IMR-90 (cell line): ENCODE measurements at regions not wholly inside any gene's neighbourhood (a gene's known extent, or its start where the extent isn't known, plus 50 kb on each side); places are given as distances from the start of the nearest gene placed in this dataset.

Experiments
- ATAC-seq: fragments of 200-7000 bp; cut with Tn5 transposase; 2 replicates; pipeline ENCODE4 v1.9.1; 2020; ENCODE audit warnings: low read depth, mild to moderate bottlenecking, moderate library complexity
- BruUV-seq: library from RNA; stranded (reverse); fragments of 400-500 nt; replicated peaks from 2 replicates; lab custom pipeline; 2021; lab: Mats Ljungman, UMichigan
- CTCF ChIA-PET: fragments of 300-600 bp; formaldehyde crosslinking; extraction: SDS; loops from one replicate; lab custom pipeline; 2021; ENCODE audit warnings: antibody characterized with exemption; lab: Yijun Ruan, JAX
- POLR2A ChIA-PET: fragments of 300-600 bp; sonication (Branson Sonifier 250); formaldehyde crosslinking; loops from one replicate; lab custom pipeline; 2022; ENCODE audit warnings: antibody characterized with exemption; ENCODE audit not compliant: unreplicated experiment; lab: Charles Lee
- DNase-seq: peaks from one replicate; pipeline ENCODE4 v3.0.0; 2013
- H2AFZ ChIP-seq: replicated peaks from 2 replicates; pipeline ENCODE3; 2013; ENCODE audit warnings: low read length, mild to moderate bottlenecking; ENCODE audit not compliant: poor library complexity
- H2AK5ac ChIP-seq: 2 replicates; pipeline ENCODE4 v1.6.1; 2013; ENCODE audit warnings: low read depth, low read length, inconsistent platforms
- H2AK9ac ChIP-seq: replicated peaks from 2 replicates; pipeline ENCODE3; 2013; ENCODE audit warnings: mild to moderate bottlenecking, low read depth, low read length, moderate library complexity; ENCODE audit not compliant: poor library complexity
- H2BK120ac ChIP-seq: 2 replicates; pipeline ENCODE4 v1.6.1; 2013; ENCODE audit warnings: low read depth, low read length, inconsistent platforms
- H2BK15ac ChIP-seq: 3 replicates; pipeline ENCODE4 v1.6.1; 2013; ENCODE audit warnings: low read depth, low read length, inconsistent platforms
- H2BK20ac ChIP-seq: 2 replicates; pipeline ENCODE4 v1.6.1; 2013; ENCODE audit warnings: low read depth, mild to moderate bottlenecking, inconsistent platforms, low read length, moderate library complexity
- H2BK5ac ChIP-seq: 2 replicates; pipeline ENCODE4 v1.6.1; 2013; ENCODE audit warnings: mild to moderate bottlenecking, low read depth, low read length, inconsistent platforms; ENCODE audit not compliant: poor library complexity, severe bottlenecking
- H3K14ac ChIP-seq: replicated peaks from 2 replicates; pipeline ENCODE4 v1.6.1; 2013; ENCODE audit warnings: low read depth, low read length, inconsistent platforms
- H3K18ac ChIP-seq: 2 replicates; pipeline ENCODE4 v1.6.1; 2013; ENCODE audit warnings: low read depth, low read length, control low read depth
- H3K23ac ChIP-seq: 2 replicates; pipeline ENCODE4 v1.6.1; 2013; ENCODE audit warnings: low read depth, low read length, inconsistent platforms
- H3K27ac ChIP-seq: 2 replicates; pipeline ENCODE4 v1.5.1; 2013; ENCODE audit warnings: mild to moderate bottlenecking, control low read depth, low read length; ENCODE audit not compliant: insufficient read depth
- H3K27me3 ChIP-seq: 2 replicates; pipeline ENCODE4 v1.6.1; 2013; ENCODE audit warnings: low read length; ENCODE audit not compliant: control insufficient read depth, insufficient read depth
- H3K36me3 ChIP-seq: 2 replicates; pipeline ENCODE4 v1.6.1; 2013; ENCODE audit warnings: low read length, mixed read lengths; ENCODE audit not compliant: control insufficient read depth, insufficient read depth
- H3K4ac ChIP-seq: 2 replicates; pipeline ENCODE4 v1.6.1; 2013; ENCODE audit warnings: low read depth, low read length, inconsistent platforms
- H3K4me1 ChIP-seq: 2 replicates; pipeline ENCODE4 v1.6.1; 2013; ENCODE audit warnings: low read length, mixed read lengths; ENCODE audit not compliant: control insufficient read depth, insufficient read depth
- H3K4me2 ChIP-seq: 2 replicates; pipeline ENCODE4 v1.6.1; 2013; ENCODE audit warnings: low read depth, mild to moderate bottlenecking, control low read depth, low read length, moderate library complexity
- H3K4me3 ChIP-seq: 2 replicates; pipeline ENCODE4 v1.5.1; 2013; ENCODE audit warnings: low read depth, mild to moderate bottlenecking, control low read depth, low read length, moderate library complexity; ENCODE audit not compliant: insufficient read depth
- H3K56ac ChIP-seq: 2 replicates; pipeline ENCODE4 v1.6.1; 2013; ENCODE audit warnings: low read length, inconsistent platforms; ENCODE audit not compliant: insufficient read depth; ENCODE audit errors: extremely low read depth
- H3K79me1 ChIP-seq, 2 experiments: 2 replicates each; pipeline ENCODE4 v1.6.1; 2013; ENCODE audit warnings: low read length in 2 of 2, inconsistent platforms in 1 of 2, low read depth in 1 of 2
- H3K9ac ChIP-seq: 2 replicates; pipeline ENCODE4 v1.6.1; 2013; ENCODE audit warnings: low read depth, low read length, control low read depth
- H3K9me1 ChIP-seq: 2 replicates; pipeline ENCODE4 v1.6.1; 2013; ENCODE audit warnings: low read length, inconsistent platforms; ENCODE audit not compliant: insufficient read depth
- H3K9me3 ChIP-seq: 2 replicates; pipeline ENCODE4 v1.6.1; 2013; ENCODE audit warnings: low read length; ENCODE audit not compliant: control insufficient read depth, insufficient read depth
- H4K20me1 ChIP-seq: 2 replicates; pipeline ENCODE4 v1.6.1; 2013; ENCODE audit warnings: low read length, inconsistent platforms; ENCODE audit not compliant: insufficient read depth
- H4K5ac ChIP-seq: 2 replicates; pipeline ENCODE4 v1.6.1; 2013; ENCODE audit warnings: mild to moderate bottlenecking, low read depth, low read length, control low read depth
- H4K8ac ChIP-seq, 2 experiments: 2 replicates each; pipeline ENCODE4 v1.6.1; 2013; ENCODE audit warnings: low read depth in 2 of 2, low read length in 2 of 2, control low read depth in 1 of 2, inconsistent platforms in 1 of 2
- H4K91ac ChIP-seq: 2 replicates; pipeline ENCODE4 v1.6.1; 2013; ENCODE audit warnings: low read depth, low read length, inconsistent platforms; ENCODE audit not compliant: insufficient read depth
- CEBPB ChIP-seq: IDR thresholded peaks from 2 replicates; pipeline ENCODE4 v1.6.1; 2012; ENCODE audit warnings: low read depth, low read length, improper control_type of control experiment
- FOS ChIP-seq: fragments of 150-350 bp; IDR thresholded peaks from 2 replicates; pipeline ENCODE4 v1.6.1; 2016; ENCODE audit warnings: low read depth, low read length
- SMC3 ChIP-seq: fragments of 150-350 bp; IDR thresholded peaks from 2 replicates; pipeline ENCODE4 v1.6.1; 2016; ENCODE audit warnings: low read depth, mild to moderate bottlenecking, antibody characterized with exemption, low read length, moderate library complexity
- WGBS, 2 experiments: methylation state at CpG; one replicate each; pipeline versions ENCODE4 v1.1.5 to v1.1.7; 2013; ENCODE audit warnings: missing lambda C conversion rate in 2 of 2; ENCODE audit not compliant: insufficient read length in 1 of 2; ENCODE audit errors: extremely low coverage in 2 of 2; 5-methylcytosine and 5-hydroxymethylcytosine counted together
- dilution Hi-C: fragments of 300-500 bp; cut with HindIII; formaldehyde crosslinking; loops from one replicate; pipeline ENCODE4 v1.14.3; 2018; ENCODE audit warnings: low sequenced_read_pairs; ENCODE audit not compliant: unreplicated experiment
- in situ Hi-C: fragments of 300-500 bp; cut with MboI; formaldehyde crosslinking; loops from 3 replicates; pipeline ENCODE4 v1.14.3; 2019; ENCODE audit warnings: low sequenced_read_pairs, inconsistent platforms, mixed read lengths
- intact Hi-C: fragments of 100-400 bp; cut with micrococcal nuclease; formaldehyde crosslinking; loops from 2 replicates; pipeline ENCODE4 v1.10.0; 2022

DNA sequence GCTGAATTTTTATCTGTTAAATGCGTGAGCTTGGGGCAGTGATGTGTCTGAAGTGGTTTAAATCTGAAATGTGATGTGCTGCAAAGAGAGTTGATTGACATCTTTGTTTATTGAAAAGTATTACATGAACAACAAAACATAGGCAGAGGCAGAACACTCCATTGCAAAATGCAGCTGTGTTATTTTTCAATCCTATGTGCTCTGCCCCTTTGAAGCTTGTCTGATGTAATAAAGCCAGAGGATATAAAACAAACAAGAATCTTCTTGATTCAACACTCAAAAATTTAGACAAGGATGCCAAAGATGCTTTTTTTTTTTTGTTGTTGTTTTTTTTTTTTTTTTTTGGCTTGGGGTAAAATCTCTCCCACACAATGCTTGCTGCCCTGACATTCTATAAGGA is 482.4 kb upstream of the MMS22L start:
- WGBS, 2 experiments = no CpG with 5 or more reads among the region's 1 CpG
- in situ Hi-C loops (no loop called here), dilution Hi-C loops (no loop called here), intact Hi-C loops (no loop called here)
- Histone ChIP-seq H3K56ac (no peak overlapping the region), H3K4me1 (no peaks in the 10 kb centered on the region), H2BK20ac (no peak overlapping the region), H3K14ac (no peak overlapping the region), H3K79me1 (no peaks in the 10 kb centered on the region), H4K5ac (no peak overlapping the region), H3K9me1 (no peaks in the 10 kb centered on the region), H3K23ac (no peak overlapping the region), H3K9ac (no peak overlapping the region), H4K8ac (no peak overlapping the region), H2BK5ac (no peak overlapping the region), H4K91ac (no peak overlapping the region), H3K9me3 (no peaks in the 10 kb centered on the region), H2BK15ac (no peak overlapping the region), H3K4me2 (no peak overlapping the region), H3K4ac (no peak overlapping the region), H2AK9ac (no peak overlapping the region), H2AFZ (no peak overlapping the region), H3K27me3 (no peaks in the 10 kb centered on the region), H3K36me3 (no peaks in the 10 kb centered on the region), H2AK5ac (no peak overlapping the region), H3K27ac (no peak overlapping the region), H4K20me1 (no peaks in the 10 kb centered on the region), H3K4me3 (no peak overlapping the region), H3K18ac (no peak overlapping the region), H2BK120ac (no peak overlapping the region)
- no peak for TF ChIP-seq SMC3
- no peak for TF ChIP-seq FOS
- peak; percentile 34 for TF ChIP-seq CEBPB
- peak; percentile 18 for DNase-seq
- CTCF ChIA-PET = no interaction called here
- ATAC-seq = no peak
- POLR2A ChIA-PET = no interaction called here
- BruUV-seq = no TSS peak
